ENCODE measurements at regions not wholly inside any gene's neighbourhood (a gene's known extent, or its start where the extent isn't known, plus 50 kb on each side); places are given as distances from the start of the nearest gene placed in this dataset.

- H3K27me3 ChIP-seq (ENCODE audit: insufficient read depth, low read length), result no peaks in the 10 kb centered on the region
- WGBS (ENCODE audit: extremely low coverage, insufficient read length, low lambda C conversion rate), result no CpG with 5 or more reads among the region's 8 CpGs
- no peak overlapping the region for H4K5ac ChIP-seq (ENCODE audit: insufficient read length, low read depth, low read length)
- no peak for TF ChIP-seq CTCF (conservative IDR thresholded peaks at IDR 0.05)
- H3K9me3 Mint-ChIP-seq, result peaks cover 3 to 4% of the 10 kb centered on the region in 2 experiments; a peak in 3 of 5 replicates
- no peak overlapping the region for H2BK20ac ChIP-seq (ENCODE audit: low read depth, low read length, poor library complexity, severe bottlenecking)
- no peak overlapping the region for H3K18ac ChIP-seq (ENCODE audit: insufficient read length, low read depth, low read length)
- no peak overlapping the region for H4K8ac ChIP-seq (replicated peaks; ENCODE audit: insufficient read length, low read depth, low read length)
- peaks cover 14 to 15% of the 10 kb centered on the region in 2 experiments for H3K4me1 Mint-ChIP-seq
- no peak overlapping the region for H3K56ac ChIP-seq (ENCODE audit: insufficient read length, low read depth, low read length)
- H3K79me1 ChIP-seq (ENCODE audit: insufficient read depth, low read depth, low read length, poor library complexity, severe bottlenecking), result no peaks in the 10 kb centered on the region
- no peaks in the 10 kb centered on the region for H4K20me1 ChIP-seq (ENCODE audit: control insufficient read depth, insufficient read depth, insufficient read length)
- no peaks in the 10 kb centered on the region for H3K23me2 ChIP-seq (ENCODE audit: insufficient read length, low read depth, low read length, poor library complexity, severe bottlenecking)
- H3K9me3 ChIP-seq (ENCODE audit: control insufficient read depth, low read depth, low read length), result no peaks in the 10 kb centered on the region
- no peak overlapping the region for H3K4me2 ChIP-seq (ENCODE audit: insufficient read depth, insufficient read length, low read length)
- H2BK15ac ChIP-seq (ENCODE audit: low read depth, low read length), result no peak overlapping the region
- H3T11ph ChIP-seq (ENCODE audit: low read length), result no peak overlapping the region
- no peak overlapping the region for H3K4me3 Mint-ChIP-seq
- no peaks in the 10 kb centered on the region for H3K79me2 ChIP-seq (ENCODE audit: insufficient read depth, low read length)
- DNase-seq, result no peak
- no peak overlapping the region for H3K27ac Mint-ChIP-seq
- H2BK120ac ChIP-seq (ENCODE audit: low read depth, low read length, poor library complexity, severe bottlenecking), result no peak overlapping the region
- H3K14ac ChIP-seq (ENCODE audit: insufficient read depth, low read length), result no peak overlapping the region
- H2BK12ac ChIP-seq (ENCODE audit: insufficient read length, low read depth, low read length), result no peak overlapping the region
- no peak overlapping the region for H3K9ac ChIP-seq (ENCODE audit: extremely low read depth, insufficient read length, low read length)
- H3K27me3 Mint-ChIP-seq (ENCODE audit: low read depth), result peaks cover 7% of the 10 kb centered on the region
- H4K91ac ChIP-seq (ENCODE audit: insufficient read length, low read depth, low read length), result no peak overlapping the region
- H3K23ac ChIP-seq (ENCODE audit: insufficient read length, low read depth, low read length), result no peak overlapping the region
- no peak overlapping the region for H3K4ac ChIP-seq (ENCODE audit: low read depth, low read length)
- H3K4me1 ChIP-seq (ENCODE audit: insufficient read depth, low read length), result no peaks in the 10 kb centered on the region
- peaks cover 0 to 9% (median 0%) of the 10 kb centered on the region in 3 experiments; a peak in 4 of 7 replicates for H3K36me3 Mint-ChIP-seq (ENCODE audit: insufficient read depth in 1 of 3, low read depth in 3 of 3)
- H2BK5ac ChIP-seq (ENCODE audit: insufficient read length, low read length), result no peak overlapping the region
- no peak overlapping the region for H2AFZ ChIP-seq (ENCODE audit: low read length)
- H2AK5ac ChIP-seq (ENCODE audit: insufficient read length, low read length), result no peak overlapping the region
- H3K27ac ChIP-seq (ENCODE audit: insufficient read length, low read depth, low read length), result no peak overlapping the region
These were observed 384.3 kb upstream of the ID2 start for GRCh38 chr2:8297376-8298231.

Measured in H9 (cell line).